Hepatocyte (in vitro differentiated cells): ENCODE measurements at regions not wholly inside any gene's neighbourhood (a gene's known extent, or its start where the extent isn't known, plus 50 kb on each side); places are given as distances from the start of the nearest gene placed in this dataset.

Source experiments
- CTCF ChIP-seq: fragments of 200-600 bp; sonication (generic); IDR thresholded peaks from 2 replicates; pipeline ENCODE4 v1.5.1; 2016; ENCODE audit warnings: antibody characterized with exemption, mild to moderate bottlenecking; ENCODE audit not compliant: poor library complexity
- EZH2 ChIP-seq: fragments of 200-600 bp; sonication (generic); IDR thresholded peaks from 2 replicates; pipeline ENCODE4 v1.6.1; 2016; ENCODE audit warnings: antibody characterized with exemption, mild to moderate bottlenecking, borderline replicate concordance
- EZH2phosphoT487 ChIP-seq: fragments of 200-600 bp; sonication (generic); IDR thresholded peaks from one replicate; pipeline ENCODE4 v1.6.1; 2018; ENCODE audit warnings: antibody characterized with exemption, mild to moderate bottlenecking, low read depth, moderate library complexity; ENCODE audit not compliant: unreplicated experiment, severe bottlenecking

GRCh38 chr20:60168963-60169362, 210.7 kb downstream of the CDH26 start:
- TF ChIP-seq CTCF, result no peak
- no peak for TF ChIP-seq EZH2phosphoT487
- no peak for TF ChIP-seq EZH2
